GM12873 (cell line): ENCODE measurements at regions not wholly inside any gene's neighbourhood (a gene's known extent, or its start where the extent isn't known, plus 50 kb on each side); places are given as distances from the start of the nearest gene placed in this dataset.
A peak's percentile ranks its signal among the peaks of the same experiment; 100 is the strongest.

Experiments
- CTCF ChIP-seq: IDR thresholded peaks from 2 replicates; pipeline ENCODE4 v1.5.1; 2012; ENCODE audit warnings: low read depth, mild to moderate bottlenecking, moderate library complexity, low read length, control low read depth; ENCODE audit not compliant: insufficient read depth; ENCODE audit errors: missing control alignments

GRCh38 chrX:95063554-95063953 is 1389.5 kb downstream of the FAM133A start:
- no peak for TF ChIP-seq CTCF

- no peak for TF ChIP-seq CTCF
Observed at GRCh38 chrX:95065151-95065550, 1391.1 kb downstream of the FAM133A start.

- peak; percentile 11 for TF ChIP-seq CTCF
Observed at GRCh38 chrX:95071052-95071451, 1397.0 kb downstream of the FAM133A start.

- TF ChIP-seq CTCF = no peak
Observed at GRCh38 chrX:95071621-95072020, 1397.6 kb downstream of the FAM133A start.

- TF ChIP-seq CTCF = peak; percentile 68
Observed at GRCh38 chrX:95076449-95076848, 1402.4 kb downstream of the FAM133A start.

GRCh38 chrX:95101851-95102390 is 1427.9 kb downstream of the FAM133A start:
- TF ChIP-seq CTCF = no peak

- TF ChIP-seq CTCF = no peak
Observed at GRCh38 chrX:95117556-95117955, 1443.5 kb downstream of the FAM133A start.
